Gastroesophageal sphincter (tissue), 4 donors: ENCODE measurements at regions not wholly inside any gene's neighbourhood (a gene's known extent, or its start where the extent isn't known, plus 50 kb on each side); places are given as distances from the start of the nearest gene placed in this dataset.

Source experiments
- ATAC-seq: fragments of 150-250 bp; one replicate; pipeline ENCODE4 v1.9.1; 2016; ENCODE audit warnings: mild to moderate bottlenecking, moderate library complexity
- H3K27ac ChIP-seq, 4 donors: fragments of 200-600 bp; sonication (generic) in 3 of 4; 1 replicate in 3 of 4; 2 replicates in 1 of 4; pipeline ENCODE4 v1.5.1; 2016 to 2019
- H3K27me3 ChIP-seq: fragments of 200-600 bp; sonication (generic); one replicate; pipeline ENCODE4 v1.5.1; 2019
- H3K36me3 ChIP-seq, 2 donors: fragments of 200-600 bp; sonication (generic); one replicate each; pipeline ENCODE4 v1.5.1; 2019; ENCODE audit warnings: control low read depth in 1 of 2
- H3K4me1 ChIP-seq, 3 donors: fragments of 200-600 bp; sonication (generic); 1 replicate in 2 of 3; 2 replicates in 1 of 3; pipeline ENCODE4 v1.5.1; 2016 to 2019; ENCODE audit warnings: control low read depth in 2 of 3
- H3K4me3 ChIP-seq, 2 donors: fragments of 200-600 bp; sonication (generic); one replicate each; pipeline ENCODE4 v1.5.1; 2019; ENCODE audit warnings: mild to moderate bottlenecking in 1 of 2, moderate library complexity in 1 of 2
- H3K9me3 ChIP-seq, 3 donors: fragments of 200-600 bp; sonication (generic); one replicate each; pipeline ENCODE4 v1.5.1; 2017 to 2019; ENCODE audit warnings: control low read depth in 2 of 3
- EP300 ChIP-seq: sonication (generic); formaldehyde crosslinking; IDR thresholded peaks from one replicate; pipeline ENCODE4 v1.6.1; 2017; ENCODE audit warnings: antibody characterized with exemption, mild to moderate bottlenecking
- POLR2A ChIP-seq, 2 donors: fragments of 450-650 bp; IDR thresholded peaks; one replicate each; pipeline ENCODE4 v1.6.1; 2017; ENCODE audit warnings: antibody characterized with exemption in 2 of 2, mild to moderate bottlenecking in 2 of 2, moderate library complexity in 1 of 2
- POLR2AphosphoS5 ChIP-seq: sonication (generic); formaldehyde crosslinking; IDR thresholded peaks from one replicate; pipeline ENCODE4 v1.6.1; 2017; ENCODE audit warnings: antibody characterized with exemption
- WGBS, 2 donors: methylation state at CpG; one replicate each; pipeline ENCODE4 v1.1.5; 2018; ENCODE audit warnings: low coverage in 1 of 2; 5-methylcytosine and 5-hydroxymethylcytosine counted together
- TF ChIP-seq, protein P1 (sequence below), 4 experiments: fragments of 200-600 bp in 2 of 4; fragments of 450-650 bp in 2 of 4; sonication (generic) in 1 of 4; IDR thresholded peaks; one replicate each; pipeline ENCODE4 v1.5.1; 2017 to 2019; ENCODE audit warnings: antibody characterized with exemption in 4 of 4, mild to moderate bottlenecking in 2 of 4, moderate library complexity in 2 of 4

GRCh38 chr15:95422255-95422654 is 908.2 kb upstream of the NR2F2 start:
- no peak overlapping the region for H3K4me3 ChIP-seq
- H3K9me3 ChIP-seq = no peaks in the 10 kb centered on the region
- 78 to 85% methylated on average over 3 of the region's 3 CpGs for WGBS, 2 donors
- H3K4me1 ChIP-seq = no peaks in the 10 kb centered on the region
- TF ChIP-seq, protein P1, sequence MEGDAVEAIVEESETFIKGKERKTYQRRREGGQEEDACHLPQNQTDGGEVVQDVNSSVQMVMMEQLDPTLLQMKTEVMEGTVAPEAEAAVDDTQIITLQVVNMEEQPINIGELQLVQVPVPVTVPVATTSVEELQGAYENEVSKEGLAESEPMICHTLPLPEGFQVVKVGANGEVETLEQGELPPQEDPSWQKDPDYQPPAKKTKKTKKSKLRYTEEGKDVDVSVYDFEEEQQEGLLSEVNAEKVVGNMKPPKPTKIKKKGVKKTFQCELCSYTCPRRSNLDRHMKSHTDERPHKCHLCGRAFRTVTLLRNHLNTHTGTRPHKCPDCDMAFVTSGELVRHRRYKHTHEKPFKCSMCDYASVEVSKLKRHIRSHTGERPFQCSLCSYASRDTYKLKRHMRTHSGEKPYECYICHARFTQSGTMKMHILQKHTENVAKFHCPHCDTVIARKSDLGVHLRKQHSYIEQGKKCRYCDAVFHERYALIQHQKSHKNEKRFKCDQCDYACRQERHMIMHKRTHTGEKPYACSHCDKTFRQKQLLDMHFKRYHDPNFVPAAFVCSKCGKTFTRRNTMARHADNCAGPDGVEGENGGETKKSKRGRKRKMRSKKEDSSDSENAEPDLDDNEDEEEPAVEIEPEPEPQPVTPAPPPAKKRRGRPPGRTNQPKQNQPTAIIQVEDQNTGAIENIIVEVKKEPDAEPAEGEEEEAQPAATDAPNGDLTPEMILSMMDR (IDR thresholded peaks at IDR 0.05) = no peak
- TF ChIP-seq POLR2AphosphoS5 (no peak), EP300 (no peak), POLR2A (IDR thresholded peaks at IDR 0.05) (no peak)
- ATAC-seq = no peak
- no peak overlapping the region for H3K27ac ChIP-seq
- no peaks in the 10 kb centered on the region for H3K36me3 ChIP-seq
- no peaks in the 10 kb centered on the region for H3K27me3 ChIP-seq

DNA sequence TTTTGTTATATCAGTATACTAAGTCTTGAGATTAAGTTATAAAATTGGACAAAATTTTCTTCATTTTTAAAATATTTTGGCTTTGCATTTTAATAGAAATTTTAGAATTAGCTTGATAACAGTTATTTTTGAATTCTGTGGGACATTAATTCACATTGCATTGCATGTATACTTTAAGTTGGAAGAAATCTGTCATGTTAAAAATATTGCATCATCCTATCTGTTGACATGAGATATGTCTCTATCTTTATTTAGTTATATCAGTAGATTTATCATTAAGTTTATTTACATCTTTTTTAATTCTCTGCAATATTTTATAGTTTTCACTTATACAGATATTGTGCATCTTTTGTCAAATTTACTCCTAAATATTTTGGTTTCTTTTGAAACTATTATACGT is 904.6 kb upstream of the NR2F2 start:
- H3K27ac ChIP-seq = no peak overlapping the region
- TF ChIP-seq, protein P1 (IDR thresholded peaks at IDR 0.05) = no peak
- no peak for TF ChIP-seq POLR2AphosphoS5
- no peak for TF ChIP-seq POLR2A (IDR thresholded peaks at IDR 0.05)
- no peak for TF ChIP-seq EP300
- no peaks in the 10 kb centered on the region for H3K36me3 ChIP-seq
- no peak overlapping the region for H3K4me3 ChIP-seq
- 100% methylated on average over 1 of the region's 1 CpG for WGBS, 2 donors
- H3K4me1 ChIP-seq = no peaks in the 10 kb centered on the region
- ATAC-seq = no peak
- H3K27me3 ChIP-seq = no peaks in the 10 kb centered on the region
- no peaks in the 10 kb centered on the region for H3K9me3 ChIP-seq

DNA sequence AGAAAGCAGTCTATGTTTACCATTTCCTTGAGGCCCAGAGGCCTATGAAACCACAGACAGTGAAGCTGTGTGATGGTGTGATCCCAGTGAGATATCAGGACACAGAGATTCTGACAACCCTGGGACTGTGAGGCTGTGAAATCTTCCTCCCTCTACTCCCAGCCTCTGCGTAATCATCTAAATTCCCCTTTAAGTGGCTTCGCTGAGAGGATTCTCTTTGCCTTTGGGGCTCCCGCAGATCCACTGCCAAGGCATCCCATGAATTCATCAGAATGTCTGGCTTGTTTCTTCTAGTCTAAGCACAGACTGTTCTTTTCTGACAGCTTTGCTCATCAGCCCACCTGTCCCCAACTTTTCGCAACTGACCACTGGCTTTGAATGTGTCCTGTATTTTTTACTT is 901.2 kb upstream of the NR2F2 start:
- peak; percentile 28 for TF ChIP-seq POLR2AphosphoS5
- TF ChIP-seq EP300 = no peak
- H3K36me3 ChIP-seq = no peaks in the 10 kb centered on the region
- H3K4me1 ChIP-seq = peaks cover 0 to 5% (median 0%) of the 10 kb centered on the region in 3 donors
- H3K4me3 ChIP-seq = no peak overlapping the region
- no peaks in the 10 kb centered on the region for H3K27me3 ChIP-seq
- H3K27ac ChIP-seq = peak overlapping the region in 3 of 4 donors; percentile 29 to 67 (median 39)
- H3K9me3 ChIP-seq = no peaks in the 10 kb centered on the region
- peak; percentile 78 for ATAC-seq
- WGBS, 2 donors = 67 to 75% methylated on average over 4 of the region's 4 CpGs

GRCh38 chr15:95431518-95431917 is 899.0 kb upstream of the NR2F2 start:
- no peak overlapping the region for H3K4me3 ChIP-seq
- no peak for ATAC-seq
- no peak overlapping the region for H3K27ac ChIP-seq
- H3K4me1 ChIP-seq = peaks cover 0 to 5% (median 0%) of the 10 kb centered on the region in 3 donors
- H3K36me3 ChIP-seq = no peaks in the 10 kb centered on the region
- no peaks in the 10 kb centered on the region for H3K27me3 ChIP-seq
- no peaks in the 10 kb centered on the region for H3K9me3 ChIP-seq
- 92 to 100% methylated on average over 1 of the region's 1 CpG for WGBS, 2 donors
- TF ChIP-seq, protein P1 (IDR thresholded peaks at IDR 0.05) = no peak
- TF ChIP-seq POLR2AphosphoS5 (no peak), EP300 (no peak), POLR2A (IDR thresholded peaks at IDR 0.05) (no peak)

DNA sequence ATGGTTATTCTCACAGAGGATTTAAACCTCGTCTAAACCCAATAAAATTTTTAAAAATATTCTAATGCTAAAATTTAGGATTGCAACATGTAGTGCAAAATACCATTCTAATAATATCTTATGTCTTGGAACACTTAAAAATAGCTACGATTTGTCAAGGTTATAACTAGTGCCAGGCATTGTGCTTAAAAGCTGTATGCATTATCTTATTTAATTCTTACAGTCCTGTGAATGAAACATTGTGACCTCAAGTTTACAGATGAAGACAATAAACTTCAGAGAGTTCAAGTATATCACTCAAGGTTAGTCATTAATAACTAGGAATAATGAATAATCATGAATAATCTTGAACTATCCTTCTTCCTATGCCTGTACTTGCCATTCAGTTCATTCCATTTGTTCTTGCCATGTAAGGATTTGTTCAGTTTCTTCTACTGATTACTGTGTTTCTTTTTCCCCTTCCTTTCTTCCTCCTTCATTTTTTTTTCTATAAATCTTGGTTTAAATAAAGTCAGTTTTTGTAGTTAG is 897.6 kb upstream of the NR2F2 start:
- Histone ChIP-seq H3K4me1 (peaks cover 0 to 5% (median 0%) of the 10 kb centered on the region in 3 donors), H3K36me3 (no peaks in the 10 kb centered on the region), H3K27me3 (no peaks in the 10 kb centered on the region), H3K9me3 (no peaks in the 10 kb centered on the region), H3K4me3 (no peak overlapping the region), H3K27ac (peak overlapping the region in 2 of 4 donors; percentile 51 to 54)
- ATAC-seq = peak; percentile 36
- WGBS, 2 donors = 32 to 40% methylated on average over 2 of the region's 2 CpGs
- TF ChIP-seq POLR2AphosphoS5 (peak; percentile 67), POLR2A (IDR thresholded peaks at IDR 0.05) (no peak), EP300 (no peak)
- TF ChIP-seq, protein P1 (IDR thresholded peaks at IDR 0.05) = no peak
